Right lobe of liver (tissue), 4 donors: ENCODE measurements at regions not wholly inside any gene's neighbourhood (a gene's known extent, or its start where the extent isn't known, plus 50 kb on each side); places are given as distances from the start of the nearest gene placed in this dataset.

Experiments used
- POLR2A ChIP-seq: fragments of 450-650 bp; IDR thresholded peaks from one replicate; pipeline ENCODE4 v1.6.1; 2017; ENCODE audit warnings: antibody characterized with exemption, mild to moderate bottlenecking
- TF ChIP-seq, protein P1 (sequence below), 4 donors: fragments of 200-600 bp in 3 of 4; fragments of 450-650 bp in 1 of 4; IDR thresholded peaks; one replicate each; pipeline versions ENCODE4 v1.5.1 to v1.8.0; 2016 to 2022; ENCODE audit warnings: antibody characterized with exemption in 4 of 4, mild to moderate bottlenecking in 2 of 4
- donor health status: DM: no; HTN: no; CAD: no.
- donor health status: DM: no; HTN: no; CAD: no.
- donor health status: DM: no; HTN: yes; CAD: no.

DNA sequence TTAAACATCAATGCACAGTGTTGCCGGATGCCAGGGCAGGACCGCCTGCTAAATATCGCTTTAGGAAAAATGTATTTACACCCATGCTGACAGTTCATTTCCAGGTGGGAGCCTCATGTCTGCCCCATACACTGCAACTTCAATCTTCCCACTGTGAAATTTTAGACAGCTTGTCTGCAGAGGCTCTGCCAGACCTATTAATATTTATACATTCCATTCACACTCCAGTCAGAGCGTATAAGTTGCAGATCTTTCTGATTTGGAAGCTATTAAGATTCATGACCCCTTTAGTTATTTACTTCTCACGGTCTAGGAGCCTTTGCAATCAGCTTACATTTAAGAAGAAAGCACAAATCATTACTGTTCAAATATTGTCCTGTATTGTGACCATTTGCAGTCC, 357.4 kb downstream of the ATP23 start:
- TF ChIP-seq, protein P1, sequence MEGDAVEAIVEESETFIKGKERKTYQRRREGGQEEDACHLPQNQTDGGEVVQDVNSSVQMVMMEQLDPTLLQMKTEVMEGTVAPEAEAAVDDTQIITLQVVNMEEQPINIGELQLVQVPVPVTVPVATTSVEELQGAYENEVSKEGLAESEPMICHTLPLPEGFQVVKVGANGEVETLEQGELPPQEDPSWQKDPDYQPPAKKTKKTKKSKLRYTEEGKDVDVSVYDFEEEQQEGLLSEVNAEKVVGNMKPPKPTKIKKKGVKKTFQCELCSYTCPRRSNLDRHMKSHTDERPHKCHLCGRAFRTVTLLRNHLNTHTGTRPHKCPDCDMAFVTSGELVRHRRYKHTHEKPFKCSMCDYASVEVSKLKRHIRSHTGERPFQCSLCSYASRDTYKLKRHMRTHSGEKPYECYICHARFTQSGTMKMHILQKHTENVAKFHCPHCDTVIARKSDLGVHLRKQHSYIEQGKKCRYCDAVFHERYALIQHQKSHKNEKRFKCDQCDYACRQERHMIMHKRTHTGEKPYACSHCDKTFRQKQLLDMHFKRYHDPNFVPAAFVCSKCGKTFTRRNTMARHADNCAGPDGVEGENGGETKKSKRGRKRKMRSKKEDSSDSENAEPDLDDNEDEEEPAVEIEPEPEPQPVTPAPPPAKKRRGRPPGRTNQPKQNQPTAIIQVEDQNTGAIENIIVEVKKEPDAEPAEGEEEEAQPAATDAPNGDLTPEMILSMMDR (IDR thresholded peaks at IDR 0.05): no peak
- no peak for TF ChIP-seq POLR2A
